ENCODE measurements at regions not wholly inside any gene's neighbourhood (a gene's known extent, or its start where the extent isn't known, plus 50 kb on each side); places are given as distances from the start of the nearest gene placed in this dataset.

DNA sequence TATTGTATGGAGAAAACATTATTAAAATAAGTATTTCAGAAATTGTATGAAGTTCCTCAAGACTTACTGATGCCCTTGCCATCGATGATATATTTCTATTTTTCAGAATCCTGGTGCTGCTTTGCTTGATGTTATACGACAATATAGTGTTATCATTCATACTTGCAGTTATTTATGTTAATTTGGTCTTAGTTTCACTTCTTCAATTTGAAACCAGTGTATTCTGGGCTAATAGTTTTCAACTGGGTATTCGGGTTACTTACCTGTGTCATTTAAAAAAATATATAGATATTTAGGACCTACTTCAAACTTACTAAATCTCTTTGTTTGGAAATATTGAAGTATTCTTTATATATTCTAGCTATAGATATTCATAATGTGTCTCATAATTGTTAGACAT lies 1414.7 kb downstream of the C4orf33 start:
- no peak overlapping the region for H3K27ac ChIP-seq
- H3K36me3 ChIP-seq (ENCODE audit: low read depth, missing control alignments) = no peaks in the 10 kb centered on the region
- H3K4me3 ChIP-seq = no peak overlapping the region
- intact Hi-C loops (cut with DNase I; ENCODE audit: low total_unique reads) = no loop called here
- TF ChIP-seq POLR2A (IDR thresholded peaks at IDR 0.05) = no peak
- TF ChIP-seq, protein P1, sequence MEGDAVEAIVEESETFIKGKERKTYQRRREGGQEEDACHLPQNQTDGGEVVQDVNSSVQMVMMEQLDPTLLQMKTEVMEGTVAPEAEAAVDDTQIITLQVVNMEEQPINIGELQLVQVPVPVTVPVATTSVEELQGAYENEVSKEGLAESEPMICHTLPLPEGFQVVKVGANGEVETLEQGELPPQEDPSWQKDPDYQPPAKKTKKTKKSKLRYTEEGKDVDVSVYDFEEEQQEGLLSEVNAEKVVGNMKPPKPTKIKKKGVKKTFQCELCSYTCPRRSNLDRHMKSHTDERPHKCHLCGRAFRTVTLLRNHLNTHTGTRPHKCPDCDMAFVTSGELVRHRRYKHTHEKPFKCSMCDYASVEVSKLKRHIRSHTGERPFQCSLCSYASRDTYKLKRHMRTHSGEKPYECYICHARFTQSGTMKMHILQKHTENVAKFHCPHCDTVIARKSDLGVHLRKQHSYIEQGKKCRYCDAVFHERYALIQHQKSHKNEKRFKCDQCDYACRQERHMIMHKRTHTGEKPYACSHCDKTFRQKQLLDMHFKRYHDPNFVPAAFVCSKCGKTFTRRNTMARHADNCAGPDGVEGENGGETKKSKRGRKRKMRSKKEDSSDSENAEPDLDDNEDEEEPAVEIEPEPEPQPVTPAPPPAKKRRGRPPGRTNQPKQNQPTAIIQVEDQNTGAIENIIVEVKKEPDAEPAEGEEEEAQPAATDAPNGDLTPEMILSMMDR (IDR thresholded peaks at IDR 0.05) = no peak
- 94 to 95% methylated on average over 3 of the region's 3 CpGs for WGBS, 2 donors
- no peaks in the 10 kb centered on the region for H3K9me3 ChIP-seq
- H3K4me1 ChIP-seq = no peaks in the 10 kb centered on the region
- H3K27me3 ChIP-seq = no peaks in the 10 kb centered on the region
- DNase-seq = no peak

DNA sequence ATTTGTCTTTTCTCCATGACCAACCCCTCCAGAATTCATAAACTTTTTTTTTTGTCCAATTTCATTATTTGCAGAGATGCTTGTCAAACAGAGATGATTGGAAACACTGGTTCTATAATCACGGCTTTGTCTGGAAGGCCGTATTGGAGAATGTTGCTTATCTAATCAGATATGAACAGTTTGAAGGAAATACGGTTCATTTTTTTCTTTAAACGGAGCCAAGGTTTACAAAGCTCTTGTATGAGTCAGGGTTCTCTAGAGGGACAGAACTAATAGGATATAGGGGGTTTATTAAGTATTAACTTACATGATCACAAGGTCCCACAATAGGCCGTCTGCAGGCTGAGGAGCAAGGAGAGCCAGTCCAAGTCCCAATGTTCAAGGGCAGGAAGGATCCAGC lies 1415.8 kb downstream of the C4orf33 start:
- TF ChIP-seq, protein P1 (IDR thresholded peaks at IDR 0.05) = no peak
- no peak for TF ChIP-seq POLR2A (IDR thresholded peaks at IDR 0.05)
- 50 to 59% methylated on average over 5 of the region's 5 CpGs for WGBS, 2 donors
- Histone ChIP-seq H3K4me3 (no peak overlapping the region), H3K4me1 (no peaks in the 10 kb centered on the region), H3K27ac (no peak overlapping the region), H3K36me3 (ENCODE audit: low read depth, missing control alignments) (no peaks in the 10 kb centered on the region), H3K9me3 (no peaks in the 10 kb centered on the region), H3K27me3 (no peaks in the 10 kb centered on the region)
- DNase-seq = no peak
- intact Hi-C loops (cut with DNase I; ENCODE audit: low total_unique reads) = no loop called here

DNA sequence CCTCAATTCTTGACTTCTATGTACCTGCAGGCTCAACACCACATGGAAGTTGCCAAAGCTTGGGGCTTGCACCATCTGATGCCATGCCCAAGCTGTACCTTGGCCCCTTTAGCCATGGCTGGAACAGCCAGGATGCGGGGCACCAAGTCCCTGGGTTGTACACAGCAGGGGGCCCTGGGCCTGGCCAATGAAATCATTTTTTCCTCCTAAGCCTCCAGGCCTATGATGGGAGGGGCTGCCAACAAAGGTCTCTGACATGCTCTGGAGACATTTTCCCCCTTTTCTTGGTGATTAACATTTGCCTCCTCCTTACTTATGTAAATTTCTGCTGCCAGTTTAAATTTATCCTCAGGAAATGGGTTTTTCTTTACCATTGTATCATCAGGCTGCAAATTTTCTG lies 1428.1 kb downstream of the C4orf33 start:
- H3K4me3 ChIP-seq = no peak overlapping the region
- WGBS, 2 donors = 100% methylated on average over 1 of the region's 1 CpG
- intact Hi-C loops (cut with DNase I; ENCODE audit: low total_unique reads) = no loop called here
- TF ChIP-seq POLR2A (IDR thresholded peaks at IDR 0.05) = no peak
- TF ChIP-seq, protein P1 (IDR thresholded peaks at IDR 0.05) = no peak
- H3K4me1 ChIP-seq = no peaks in the 10 kb centered on the region
- no peaks in the 10 kb centered on the region for H3K27me3 ChIP-seq
- H3K36me3 ChIP-seq (ENCODE audit: low read depth, missing control alignments) = no peaks in the 10 kb centered on the region
- H3K27ac ChIP-seq = no peak overlapping the region
- no peak for DNase-seq
- H3K9me3 ChIP-seq = no peaks in the 10 kb centered on the region

DNA sequence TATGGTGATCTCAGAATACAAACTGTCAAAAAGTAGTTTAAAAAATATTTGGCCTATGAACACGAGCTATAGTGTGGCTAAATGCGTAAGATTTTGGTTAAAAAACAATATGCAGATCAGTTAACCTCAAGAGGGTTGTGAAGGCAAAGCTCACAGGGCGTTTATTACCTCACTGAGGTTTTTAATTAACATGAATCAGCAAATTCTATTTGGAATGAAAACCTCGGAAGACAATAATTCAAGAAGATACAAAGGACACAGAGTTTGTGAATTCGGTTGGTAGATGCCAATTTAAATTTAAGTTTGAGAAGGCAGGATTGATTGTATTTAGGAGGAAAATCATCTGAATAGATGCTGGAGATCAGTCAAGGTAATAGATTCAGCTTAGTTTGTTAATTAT lies 1434.6 kb downstream of the C4orf33 start:
- no peaks in the 10 kb centered on the region for H3K36me3 ChIP-seq (ENCODE audit: low read depth, missing control alignments)
- no peaks in the 10 kb centered on the region for H3K4me1 ChIP-seq
- TF ChIP-seq POLR2A (IDR thresholded peaks at IDR 0.05) = no peak
- TF ChIP-seq, protein P1 (IDR thresholded peaks at IDR 0.05) = no peak
- no peaks in the 10 kb centered on the region for H3K9me3 ChIP-seq
- H3K4me3 ChIP-seq = no peak overlapping the region
- WGBS, 2 donors = 67 to 80% methylated on average over 5 of the region's 5 CpGs
- H3K27ac ChIP-seq = no peak overlapping the region
- intact Hi-C loops (cut with DNase I; ENCODE audit: low total_unique reads) = no loop called here
- no peak for DNase-seq
- H3K27me3 ChIP-seq = no peaks in the 10 kb centered on the region

DNA sequence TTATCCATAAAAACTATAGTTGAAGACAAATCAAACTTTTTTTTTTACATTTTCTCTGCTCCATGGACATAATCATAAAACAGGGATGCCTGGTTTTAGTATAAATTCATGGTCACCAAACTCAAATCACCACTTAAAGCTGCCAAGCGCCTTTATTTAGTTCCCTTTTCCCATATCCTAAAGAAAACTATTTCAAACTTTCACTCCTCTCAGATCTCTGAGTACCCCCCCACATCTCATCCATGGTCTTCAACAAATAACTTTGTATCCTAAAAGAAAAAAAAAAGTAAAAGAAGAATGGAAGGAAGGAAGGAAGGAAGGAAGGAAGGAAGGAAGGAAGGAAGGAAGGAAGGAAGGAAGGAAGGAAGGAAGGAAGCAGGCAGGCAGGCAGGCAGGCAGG lies 1438.7 kb downstream of the C4orf33 start:
- Histone ChIP-seq H3K9me3 (no peaks in the 10 kb centered on the region), H3K36me3 (ENCODE audit: low read depth, missing control alignments) (no peaks in the 10 kb centered on the region), H3K4me3 (no peak overlapping the region), H3K4me1 (no peaks in the 10 kb centered on the region), H3K27ac (no peak overlapping the region), H3K27me3 (no peaks in the 10 kb centered on the region)
- TF ChIP-seq POLR2A (IDR thresholded peaks at IDR 0.05) = no peak
- TF ChIP-seq, protein P1 (IDR thresholded peaks at IDR 0.05) = no peak
- intact Hi-C loops (cut with DNase I; ENCODE audit: low total_unique reads) = no loop called here
- no peak for DNase-seq
- 81 to 89% methylated on average over 1 of the region's 1 CpG for WGBS, 2 donors

Measured in testis (tissue), 2 donors.